ENCODE measurements at regions not wholly inside any gene's neighbourhood (a gene's known extent, or its start where the extent isn't known, plus 50 kb on each side); places are given as distances from the start of the nearest gene placed in this dataset.

GRCh38 chr16:26645614-26646013 lies 421.1 kb upstream of the C16orf82 start:
- Histone ChIP-seq H3K27me3 (ENCODE audit: insufficient read depth, low read length) (no peaks in the 10 kb centered on the region), H3K9me2 (ENCODE audit: low read depth, low read length) (no peaks in the 10 kb centered on the region), H3K4me2 (ENCODE audit: low read length) (no peak overlapping the region), H4K20me1 (ENCODE audit: insufficient read depth, low read length) (no peaks in the 10 kb centered on the region), H3F3A (ENCODE audit: insufficient read depth, low read length) (no peaks in the 10 kb centered on the region), H3K4me1 (ENCODE audit: insufficient read depth, low read length, severe bottlenecking) (peaks cover 81% of the 10 kb centered on the region), H3K36me3 (ENCODE audit: insufficient read depth, low read length) (no peaks in the 10 kb centered on the region), H2AFZ (ENCODE audit: low read length) (peak overlapping the region; percentile 81; the same call in 1 of the 2 replicates), H3K79me2 (ENCODE audit: insufficient read depth, low read length) (no peaks in the 10 kb centered on the region), H3K27ac (ENCODE audit: low read depth, low read length, poor library complexity, severe bottlenecking) (peak overlapping the region; percentile 79), H3K9me3 (ENCODE audit: low read length) (no peaks in the 10 kb centered on the region), H3K4me3 (ENCODE audit: low read depth, low read length, poor library complexity, severe bottlenecking) (no peak overlapping the region), H3K9ac (ENCODE audit: low read length) (no peak overlapping the region; the same call in 1 of the 2 replicates)
- TF ChIP-seq CTCF (IDR thresholded peaks at IDR 0.05; ENCODE audit: low read length) (peak; percentile 91), EZH2 (IDR thresholded peaks at IDR 0.05; ENCODE audit: borderline replicate concordance, low read length) (no peak)

GRCh38 chr16:26647870-26648269 lies 418.9 kb upstream of the C16orf82 start:
- H3K27ac ChIP-seq (ENCODE audit: low read depth, low read length, poor library complexity, severe bottlenecking): peak overlapping the region; percentile 61
- H3K4me1 ChIP-seq (ENCODE audit: insufficient read depth, low read length, severe bottlenecking): peaks cover 81% of the 10 kb centered on the region
- H3K9me2 ChIP-seq (ENCODE audit: low read depth, low read length): no peaks in the 10 kb centered on the region
- no peaks in the 10 kb centered on the region for H3K79me2 ChIP-seq (ENCODE audit: insufficient read depth, low read length)
- H3K4me3 ChIP-seq (ENCODE audit: low read depth, low read length, poor library complexity, severe bottlenecking): no peak overlapping the region
- H3K9me3 ChIP-seq (ENCODE audit: low read length): peaks cover 5% of the 10 kb centered on the region; the same call in 1 of the 2 replicates
- TF ChIP-seq EZH2 (IDR thresholded peaks at IDR 0.05; ENCODE audit: borderline replicate concordance, low read length): no peak
- H3K36me3 ChIP-seq (ENCODE audit: insufficient read depth, low read length): no peaks in the 10 kb centered on the region
- no peak overlapping the region for H2AFZ ChIP-seq (ENCODE audit: low read length)
- no peak overlapping the region for H3K9ac ChIP-seq (ENCODE audit: low read length)
- no peaks in the 10 kb centered on the region for H4K20me1 ChIP-seq (ENCODE audit: insufficient read depth, low read length)
- no peaks in the 10 kb centered on the region for H3F3A ChIP-seq (ENCODE audit: insufficient read depth, low read length)
- H3K4me2 ChIP-seq (ENCODE audit: low read length): no peak overlapping the region
- H3K27me3 ChIP-seq (ENCODE audit: insufficient read depth, low read length): no peaks in the 10 kb centered on the region

GRCh38 chr16:26648851-26649250 lies 417.9 kb upstream of the C16orf82 start:
- H3K4me3 ChIP-seq (ENCODE audit: low read depth, low read length, poor library complexity, severe bottlenecking): no peak overlapping the region
- no peaks in the 10 kb centered on the region for H3K36me3 ChIP-seq (ENCODE audit: insufficient read depth, low read length)
- no peaks in the 10 kb centered on the region for H4K20me1 ChIP-seq (ENCODE audit: insufficient read depth, low read length)
- no peak overlapping the region for H2AFZ ChIP-seq (ENCODE audit: low read length)
- no peaks in the 10 kb centered on the region for H3F3A ChIP-seq (ENCODE audit: insufficient read depth, low read length)
- peak overlapping the region; percentile 61 for H3K27ac ChIP-seq (ENCODE audit: low read depth, low read length, poor library complexity, severe bottlenecking)
- H3K9me2 ChIP-seq (ENCODE audit: low read depth, low read length): no peaks in the 10 kb centered on the region
- H3K4me1 ChIP-seq (ENCODE audit: insufficient read depth, low read length, severe bottlenecking): peaks cover 71% of the 10 kb centered on the region
- H3K4me2 ChIP-seq (ENCODE audit: low read length): no peak overlapping the region
- TF ChIP-seq CTCF (IDR thresholded peaks at IDR 0.05; ENCODE audit: low read length) (no peak), EZH2 (IDR thresholded peaks at IDR 0.05; ENCODE audit: borderline replicate concordance, low read length) (no peak)
- no peak overlapping the region for H3K9ac ChIP-seq (ENCODE audit: low read length)
- no peaks in the 10 kb centered on the region for H3K79me2 ChIP-seq (ENCODE audit: insufficient read depth, low read length)
- no peaks in the 10 kb centered on the region for H3K27me3 ChIP-seq (ENCODE audit: insufficient read depth, low read length)
- peaks cover 7% of the 10 kb centered on the region; the same call in 1 of the 2 replicates for H3K9me3 ChIP-seq (ENCODE audit: low read length)

- no peaks in the 10 kb centered on the region for H3K9me2 ChIP-seq (ENCODE audit: low read depth, low read length)
- peaks cover 66% of the 10 kb centered on the region for H3K4me1 ChIP-seq (ENCODE audit: insufficient read depth, low read length, severe bottlenecking)
- no peak overlapping the region for H3K9ac ChIP-seq (ENCODE audit: low read length)
- H3K36me3 ChIP-seq (ENCODE audit: insufficient read depth, low read length): no peaks in the 10 kb centered on the region
- H3K27ac ChIP-seq (ENCODE audit: low read depth, low read length, poor library complexity, severe bottlenecking): peak overlapping the region; percentile 90
- H3K27me3 ChIP-seq (ENCODE audit: insufficient read depth, low read length): no peaks in the 10 kb centered on the region
- H3K9me3 ChIP-seq (ENCODE audit: low read length): peaks cover 7% of the 10 kb centered on the region; the same call in 1 of the 2 replicates
- no peaks in the 10 kb centered on the region for H3K79me2 ChIP-seq (ENCODE audit: insufficient read depth, low read length)
- H4K20me1 ChIP-seq (ENCODE audit: insufficient read depth, low read length): no peaks in the 10 kb centered on the region
- no peak overlapping the region for H2AFZ ChIP-seq (ENCODE audit: low read length)
- no peak for TF ChIP-seq CTCF (IDR thresholded peaks at IDR 0.05; ENCODE audit: low read length)
- no peak for TF ChIP-seq EZH2 (IDR thresholded peaks at IDR 0.05; ENCODE audit: borderline replicate concordance, low read length)
- H3K4me2 ChIP-seq (ENCODE audit: low read length): no peak overlapping the region
- no peaks in the 10 kb centered on the region for H3F3A ChIP-seq (ENCODE audit: insufficient read depth, low read length)
- H3K4me3 ChIP-seq (ENCODE audit: low read depth, low read length, poor library complexity, severe bottlenecking): no peak overlapping the region
Measured at GRCh38 chr16:26649381-26650045, 417.2 kb upstream of the C16orf82 start.
